ENCODE measurements at regions not wholly inside any gene's neighbourhood (a gene's known extent, or its start where the extent isn't known, plus 50 kb on each side); places are given as distances from the start of the nearest gene placed in this dataset.

DNA sequence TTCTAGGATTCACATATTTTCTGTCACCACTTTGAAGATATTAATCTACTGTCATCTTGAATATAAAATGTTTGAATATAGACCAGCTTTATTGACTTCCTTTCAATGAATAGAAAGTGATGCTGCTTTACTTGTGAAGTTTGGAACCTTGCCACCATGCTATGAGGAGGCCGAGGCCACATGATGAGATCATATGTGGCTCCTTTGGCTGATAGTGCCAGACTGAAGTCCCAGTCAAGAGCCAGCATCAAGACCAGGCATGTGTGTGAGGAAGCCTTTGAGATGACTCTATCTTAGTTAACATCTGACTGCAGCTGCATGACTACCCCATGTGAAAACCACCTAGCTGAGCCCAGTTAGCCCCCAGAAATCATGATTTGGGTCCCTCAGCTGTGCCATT, 169.5 kb downstream of the OTOR start:
- no peak for TF ChIP-seq CTCF (IDR thresholded peaks at IDR 0.05)
- TF ChIP-seq POLR2A (IDR thresholded peaks at IDR 0.05), result no peak
- TF ChIP-seq EP300 (IDR thresholded peaks at IDR 0.05), result no peak
